ENCODE measurements at regions not wholly inside any gene's neighbourhood (a gene's known extent, or its start where the extent isn't known, plus 50 kb on each side); places are given as distances from the start of the nearest gene placed in this dataset.

DNA sequence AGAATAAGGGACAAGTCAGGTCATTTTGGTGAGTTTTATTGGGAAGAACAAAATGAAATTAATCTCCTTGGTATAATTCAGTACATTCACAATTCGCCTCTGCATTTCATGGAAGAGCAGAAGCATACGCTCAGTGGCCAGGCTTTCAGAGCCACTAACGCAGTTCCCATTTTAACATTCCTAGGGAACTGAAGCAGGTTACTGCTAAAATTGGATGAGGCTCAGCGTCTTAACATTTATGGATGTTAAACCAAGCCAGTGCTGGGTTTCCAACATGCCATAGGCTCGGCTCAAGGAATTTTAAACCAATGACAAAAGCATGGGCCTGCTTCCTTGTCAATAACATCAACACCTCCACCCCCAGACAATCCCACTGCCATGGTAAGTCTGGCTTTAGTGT lies 172.7 kb upstream of the PRICKLE2 start:
- no peak for DNase-seq (ENCODE audit: low read depth, low spot score)
- H3K4me3 ChIP-seq (ENCODE audit: low read length) = no peak overlapping the region

DNA sequence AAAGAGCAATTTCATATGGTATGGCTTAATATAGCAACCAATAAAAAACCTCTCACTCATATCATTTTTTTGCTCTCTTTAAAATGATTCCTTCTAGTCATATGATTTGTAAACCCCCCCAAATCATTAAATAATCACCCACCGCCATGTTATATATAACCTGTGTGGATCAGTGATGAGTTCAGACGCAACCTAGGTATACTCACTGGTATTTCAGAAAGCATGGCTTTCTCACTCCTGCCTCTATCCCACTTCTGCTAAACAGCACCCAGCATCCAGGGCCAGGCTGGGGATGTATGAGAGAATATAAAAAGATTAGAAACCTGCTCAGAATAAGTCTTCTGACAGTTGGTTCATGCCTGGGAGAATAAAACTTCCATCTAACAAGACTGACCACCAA lies 172.3 kb upstream of the PRICKLE2 start:
- H3K4me3 ChIP-seq (ENCODE audit: low read length) = no peak overlapping the region
- DNase-seq (ENCODE audit: low read depth, low spot score) = no peak

DNA sequence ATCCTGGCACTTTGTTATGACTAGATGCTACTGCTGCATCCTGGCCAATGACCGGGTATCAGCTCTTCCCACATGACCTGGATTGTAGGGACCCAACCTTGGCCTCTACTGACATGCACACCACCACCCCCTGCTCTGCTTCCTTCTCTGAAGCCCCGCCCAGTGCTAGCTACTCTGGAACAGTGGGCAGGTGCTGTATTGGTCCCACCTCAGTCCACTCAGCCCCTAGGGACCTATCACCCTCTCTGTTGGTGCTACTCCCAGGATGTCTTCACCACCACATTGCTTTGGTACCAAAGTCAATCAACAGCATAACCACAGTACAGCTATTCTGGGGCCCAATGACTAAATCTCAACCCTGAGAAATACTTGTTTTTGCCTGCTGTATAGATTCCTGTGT lies 170.2 kb upstream of the PRICKLE2 start:
- DNase-seq (ENCODE audit: low read depth, low spot score) = no peak
- no peak overlapping the region for H3K4me3 ChIP-seq (ENCODE audit: low read length)

GRCh38 chr3:64393193-64393592 lies 167.9 kb upstream of the PRICKLE2 start:
- H3K4me3 ChIP-seq (ENCODE audit: low read length) = no peak overlapping the region
- DNase-seq (ENCODE audit: low read depth, low spot score) = no peak

- no peak overlapping the region for H3K4me3 ChIP-seq (ENCODE audit: low read length)
- DNase-seq (ENCODE audit: low read depth, low spot score) = no peak
These were observed 166.7 kb upstream of the PRICKLE2 start for GRCh38 chr3:64392001-64392400.

GRCh38 chr3:64390893-64391292 lies 165.6 kb upstream of the PRICKLE2 start:
- H3K4me3 ChIP-seq (ENCODE audit: low read length) = no peak overlapping the region
- no peak for DNase-seq (ENCODE audit: low read depth, low spot score)

DNA sequence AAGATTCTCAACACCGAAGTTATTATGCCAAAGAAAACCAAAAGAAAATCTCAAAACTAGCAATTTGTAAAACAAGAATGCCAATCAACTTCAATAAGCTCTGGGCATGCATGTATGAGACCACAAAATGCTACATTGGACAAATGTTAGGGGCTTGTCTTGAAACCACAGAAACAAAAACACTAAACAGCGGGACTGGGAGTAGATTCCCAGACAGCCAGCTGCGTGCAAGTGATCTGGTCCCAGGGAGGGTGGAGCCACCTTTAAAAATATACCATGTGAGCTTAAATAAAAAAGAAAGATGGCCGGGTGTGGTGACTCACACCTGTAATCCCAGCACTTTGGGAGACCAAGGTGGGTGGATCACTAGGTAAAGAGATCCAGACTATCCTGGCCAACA lies 163.6 kb upstream of the PRICKLE2 start:
- no peak overlapping the region for H3K4me3 ChIP-seq (ENCODE audit: low read length)
- DNase-seq (ENCODE audit: low read depth, low spot score) = no peak

- no peak overlapping the region for H3K4me3 ChIP-seq (ENCODE audit: low read length)
- DNase-seq (ENCODE audit: low read depth, low spot score) = no peak
These were observed 162.4 kb upstream of the PRICKLE2 start for GRCh38 chr3:64387688-64388087.

- no peak overlapping the region for H3K4me3 ChIP-seq (ENCODE audit: low read length)
- no peak for DNase-seq (ENCODE audit: low read depth, low spot score)
These were observed 160.0 kb upstream of the PRICKLE2 start for GRCh38 chr3:64385277-64385676.

GRCh38 chr3:64384561-64384960 lies 159.3 kb upstream of the PRICKLE2 start:
- H3K4me3 ChIP-seq (ENCODE audit: low read length) = no peak overlapping the region
- DNase-seq (ENCODE audit: low read depth, low spot score) = no peak

DNA sequence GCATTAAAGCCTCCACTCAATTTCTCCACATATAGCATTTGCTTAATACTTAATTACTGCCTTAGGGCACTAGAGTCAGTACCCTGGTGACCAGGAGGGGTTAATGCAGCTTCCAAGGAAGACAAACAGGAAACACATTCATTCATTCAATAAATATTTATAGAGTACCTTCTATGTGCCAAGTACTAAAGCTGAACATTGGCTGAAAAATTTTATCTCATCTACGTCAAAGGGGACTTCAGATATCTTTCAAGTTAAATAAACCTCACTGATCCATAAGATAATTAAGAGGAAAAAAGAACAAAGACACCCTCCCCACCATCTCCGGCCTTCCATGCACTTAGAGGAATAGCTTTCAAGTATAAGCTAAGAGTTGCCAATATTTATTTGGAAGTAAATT lies 156.9 kb upstream of the PRICKLE2 start:
- no peak for DNase-seq (ENCODE audit: low read depth, low spot score)

GRCh38 chr3:64381367-64381766 lies 156.1 kb upstream of the PRICKLE2 start:
- no peak overlapping the region for H3K4me3 ChIP-seq (ENCODE audit: low read length)
- no peak for DNase-seq (ENCODE audit: low read depth, low spot score)

More for the DNA sequence above, 156.9 kb upstream of the PRICKLE2 start:
- no peak overlapping the region for H3K4me3 ChIP-seq (ENCODE audit: low read length)

DNA sequence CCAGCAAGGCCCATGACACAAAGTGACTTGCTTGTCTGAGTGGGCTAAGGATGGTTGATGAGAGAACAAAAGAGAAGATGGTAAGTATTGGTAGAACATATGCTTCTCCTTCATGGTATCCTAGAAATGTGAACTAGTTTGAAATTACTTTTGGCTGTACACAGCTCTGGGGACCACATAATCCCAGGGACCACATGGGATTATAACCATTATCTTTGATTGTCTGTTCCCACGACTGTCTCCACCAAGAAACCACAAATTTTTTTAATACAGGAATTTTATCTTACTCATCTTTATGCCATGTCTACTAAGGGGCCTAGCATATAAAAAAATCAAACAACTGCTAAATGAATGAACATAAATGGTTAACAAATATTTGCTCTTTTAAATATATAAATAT lies 155.3 kb upstream of the PRICKLE2 start:
- H3K4me3 ChIP-seq (ENCODE audit: low read length) = no peak overlapping the region
- DNase-seq (ENCODE audit: low read depth, low spot score) = no peak

DNA sequence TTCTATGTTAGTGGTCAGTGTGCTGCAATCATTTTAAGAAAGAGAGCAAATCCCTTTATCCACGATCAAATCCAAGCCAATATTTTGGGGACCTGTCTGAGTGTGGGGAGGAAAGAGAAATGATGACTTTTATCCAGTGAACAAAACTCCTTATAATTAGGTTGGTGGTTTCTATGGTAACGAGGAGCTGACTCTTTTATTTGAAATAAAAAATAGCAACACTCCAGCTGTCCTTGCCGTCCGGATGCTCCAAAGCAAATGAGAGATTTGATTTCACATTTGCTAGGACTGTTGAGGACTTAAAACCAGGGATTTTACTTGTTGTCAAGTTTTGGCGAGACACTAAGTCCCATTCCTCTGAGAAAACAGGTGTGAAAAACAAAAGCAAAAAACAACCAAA lies 154.0 kb upstream of the PRICKLE2 start:
- no peak overlapping the region for H3K4me3 ChIP-seq (ENCODE audit: low read length)
- no peak for DNase-seq (ENCODE audit: low read depth, low spot score)

DNA sequence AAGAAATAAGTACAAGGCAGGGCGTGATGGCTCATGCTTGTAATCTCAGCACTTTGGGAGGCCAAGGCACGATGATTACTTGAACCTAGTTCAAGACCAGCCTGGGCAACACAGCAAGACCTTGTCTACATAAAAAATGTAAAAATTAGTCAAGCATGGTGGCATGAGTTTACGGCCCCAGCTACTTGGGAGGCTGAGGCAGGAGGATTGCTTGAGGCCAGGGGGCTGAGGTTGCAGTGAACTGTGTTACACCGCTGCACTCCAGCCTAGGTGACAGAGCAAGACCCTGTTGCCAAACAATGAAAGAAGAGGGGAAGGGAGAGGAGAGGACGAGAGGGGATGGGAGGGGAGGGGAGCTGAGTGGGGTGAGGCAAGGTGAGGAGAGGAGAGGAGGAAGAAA lies 152.7 kb upstream of the PRICKLE2 start:
- H3K4me3 ChIP-seq (ENCODE audit: low read length) = no peak overlapping the region
- no peak for DNase-seq (ENCODE audit: low read depth, low spot score)

DNA sequence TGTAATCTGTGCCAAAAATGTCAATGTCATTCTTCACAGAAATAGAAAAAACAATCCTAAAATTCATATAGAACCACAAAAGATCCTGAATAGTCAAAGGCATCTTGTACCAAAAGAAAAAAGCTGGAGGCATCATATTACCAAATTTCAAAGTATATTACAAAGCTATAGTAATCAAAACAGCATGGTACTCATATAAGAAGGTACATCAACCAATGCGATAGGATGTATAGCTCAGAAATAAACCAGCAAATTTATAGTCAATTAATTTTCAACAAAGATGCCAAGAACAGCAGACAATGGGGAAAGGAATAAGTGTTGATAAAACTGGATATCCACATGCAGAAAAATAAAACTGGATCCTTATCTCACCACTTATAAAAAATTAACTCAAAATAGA lies 150.5 kb upstream of the PRICKLE2 start:
- DNase-seq (ENCODE audit: low read depth, low spot score) = no peak
- H3K4me3 ChIP-seq (ENCODE audit: low read length) = no peak overlapping the region

DNA sequence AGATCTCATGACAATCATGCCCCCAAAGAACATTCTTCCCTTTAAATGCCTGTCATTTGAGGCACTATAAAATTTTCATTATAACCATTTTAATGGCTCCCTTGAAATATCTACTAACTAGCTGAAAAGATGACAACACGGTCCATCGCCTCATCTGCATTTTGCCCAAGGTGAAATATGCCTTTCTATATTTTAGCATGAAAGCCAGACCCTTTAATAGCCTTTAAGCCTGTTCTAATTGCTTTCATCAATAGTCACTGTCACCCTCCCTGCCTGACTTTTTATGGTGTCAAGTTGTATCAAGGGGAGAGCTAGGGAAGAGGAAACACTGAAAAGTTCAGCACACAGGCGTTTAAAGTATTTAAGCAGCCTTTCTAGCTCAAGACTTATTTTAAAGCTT lies 144.1 kb upstream of the PRICKLE2 start:
- no peak overlapping the region for H3K4me3 ChIP-seq (ENCODE audit: low read length)
- no peak for DNase-seq (ENCODE audit: low read depth, low spot score)

GRCh38 chr3:64368257-64369020 lies 143.2 kb upstream of the PRICKLE2 start:
- no peak for DNase-seq (ENCODE audit: low read depth, low spot score)
- no peak overlapping the region for H3K4me3 ChIP-seq (ENCODE audit: low read length)

DNA sequence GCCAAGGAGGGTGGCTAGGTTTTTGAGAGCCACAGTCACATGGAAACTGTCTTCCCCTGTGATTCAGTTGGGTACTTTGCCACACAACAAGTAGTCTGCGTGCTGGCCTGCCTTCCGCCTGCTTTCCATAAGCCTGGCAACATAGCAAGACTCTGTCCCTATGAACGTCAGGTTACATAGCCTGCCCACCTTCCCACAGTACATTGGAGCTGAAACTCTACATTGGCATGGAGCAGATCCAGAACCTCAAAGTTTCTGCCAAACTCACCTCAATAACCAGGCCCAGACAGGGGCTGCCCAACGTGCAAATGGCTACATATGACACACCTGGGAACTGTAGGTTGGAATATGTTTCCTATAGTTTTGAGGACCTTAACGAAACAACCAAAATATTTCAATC lies 140.6 kb upstream of the PRICKLE2 start:
- no peak overlapping the region for H3K4me3 ChIP-seq (ENCODE audit: low read length)
- no peak for DNase-seq (ENCODE audit: low read depth, low spot score)

GRCh38 chr3:64363842-64364241 lies 138.6 kb upstream of the PRICKLE2 start:
- no peak for DNase-seq (ENCODE audit: low read depth, low spot score)
- H3K4me3 ChIP-seq (ENCODE audit: low read length) = no peak overlapping the region

DNA sequence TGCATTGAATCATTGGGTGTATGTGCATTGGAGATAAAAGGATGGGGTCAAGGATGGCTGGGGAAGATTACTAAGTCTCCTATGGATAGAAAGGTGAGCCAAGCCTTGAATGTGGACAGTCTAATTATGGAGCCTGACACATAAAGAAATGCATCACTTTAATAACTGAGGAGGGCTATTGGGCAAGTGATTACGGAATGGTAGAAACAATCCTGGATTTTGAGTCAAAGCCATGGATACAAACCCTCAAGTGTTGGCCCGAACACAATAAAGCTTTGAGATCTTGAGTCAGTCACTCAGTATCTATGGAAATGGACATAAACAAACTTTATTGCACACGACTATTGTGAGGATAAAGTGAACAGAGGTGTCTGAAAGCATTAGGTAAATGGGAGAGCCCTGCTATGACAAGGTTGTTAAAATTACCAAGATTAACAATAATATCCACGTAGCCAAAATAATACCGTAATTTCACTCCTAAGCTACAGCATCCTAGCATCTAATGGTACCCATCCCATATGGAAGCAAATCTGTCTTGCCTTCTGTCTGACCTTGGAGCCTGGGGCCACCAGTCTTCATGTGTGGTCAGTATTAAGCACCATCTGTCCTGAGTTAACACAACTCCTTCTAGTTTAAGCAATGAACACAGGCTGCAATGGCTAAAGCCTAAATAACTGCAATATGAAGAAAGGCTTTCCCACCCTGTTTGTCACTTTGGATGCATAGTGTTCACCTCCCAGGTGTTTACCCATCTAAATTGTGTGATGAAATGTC lies 136.9 kb upstream of the PRICKLE2 start:
- no peak overlapping the region for H3K4me3 ChIP-seq (ENCODE audit: low read length)
- no peak for DNase-seq (ENCODE audit: low read depth, low spot score)
